ENCODE measurements at regions not wholly inside any gene's neighbourhood (a gene's known extent, or its start where the extent isn't known, plus 50 kb on each side); places are given as distances from the start of the nearest gene placed in this dataset.
"Not testable (repeated sequence)": the region's sequence is repeated elsewhere in the genome, so short reads cannot be mapped to it uniquely, and the experiment has no call there.

- Histone ChIP-seq H3K27me3 (no peaks in the 10 kb centered on the region), H3K4me3 (no peak overlapping the region), H3K36me3 (no peaks in the 10 kb centered on the region), H3K4me2 (peak overlapping the region; percentile 91), H3K27ac (peak overlapping the region; percentile 55), H3K9me3 (no peaks in the 10 kb centered on the region), H3K4me1 (peaks cover 77% of the 10 kb centered on the region), H4K20me1 (no peaks in the 10 kb centered on the region), H3K9ac (0 out of 2 replicates have a peak overlapping the region, but pooled peaks have one; percentile 19)
- TF ChIP-seq Cebpa-rat (IDR thresholded peaks at IDR 0.05) = no peak
These were observed 76.0 kb upstream of the CTDP1 start for GRCh38 chr18:79603321-79604204.

GRCh38 chr18:79604205-79604912 is 75.2 kb upstream of the CTDP1 start:
- no peaks in the 10 kb centered on the region for H3K9me3 ChIP-seq
- H3K27ac ChIP-seq = peak overlapping the region; percentile 55; the same call in 1 of the 2 replicates
- no peaks in the 10 kb centered on the region for H3K36me3 ChIP-seq
- peak overlapping the region; percentile 91 for H3K4me2 ChIP-seq
- peaks cover 76% of the 10 kb centered on the region for H3K4me1 ChIP-seq
- H3K4me3 ChIP-seq = no peak overlapping the region
- H4K20me1 ChIP-seq = no peaks in the 10 kb centered on the region
- no peaks in the 10 kb centered on the region; the same call in 1 of the 2 replicates for H3K27me3 ChIP-seq
- TF ChIP-seq Cebpa-rat (IDR thresholded peaks at IDR 0.05) = no peak
- H3K9ac ChIP-seq = no peak overlapping the region

GRCh38 chr18:79604913-79605880 is 74.4 kb upstream of the CTDP1 start:
- H3K27ac ChIP-seq = no peak overlapping the region
- no peak for TF ChIP-seq Cebpa-rat (IDR thresholded peaks at IDR 0.05)
- no peaks in the 10 kb centered on the region for H3K36me3 ChIP-seq
- H3K4me2 ChIP-seq = peak overlapping the region; percentile 91
- no peak overlapping the region for H3K4me3 ChIP-seq
- peaks cover 69% of the 10 kb centered on the region for H3K4me1 ChIP-seq
- H4K20me1 ChIP-seq = no peaks in the 10 kb centered on the region
- no peaks in the 10 kb centered on the region for H3K9me3 ChIP-seq
- H3K27me3 ChIP-seq = no peaks in the 10 kb centered on the region; the same call in 1 of the 2 replicates
- no peak overlapping the region for H3K9ac ChIP-seq

GRCh38 chr18:79606071-79606470 is 73.5 kb upstream of the CTDP1 start:
- H3K36me3 ChIP-seq, H3K4me2 ChIP-seq, H3K4me3 ChIP-seq, H4K20me1 ChIP-seq, H3K27ac ChIP-seq, H3K9ac ChIP-seq, H3K9me3 ChIP-seq, H3K27me3 ChIP-seq: not testable (repeated sequence)
- peaks cover 60% of the 10 kb centered on the region for H3K4me1 ChIP-seq

- TF ChIP-seq Cebpa-rat (IDR thresholded peaks at IDR 0.05) = no peak
- Histone ChIP-seq H3K36me3 (no peaks in the 10 kb centered on the region), H3K27me3 (no peaks in the 10 kb centered on the region; the same call in 1 of the 2 replicates), H4K20me1 (no peaks in the 10 kb centered on the region), H3K9me3 (no peaks in the 10 kb centered on the region), H3K4me2 (peak overlapping the region; percentile 47), H3K4me3 (no peak overlapping the region), H3K4me1 (peaks cover 59% of the 10 kb centered on the region), H3K9ac (no peak overlapping the region), H3K27ac (peak overlapping the region; percentile 26; the same call in 1 of the 2 replicates)
These were observed 72.8 kb upstream of the CTDP1 start for GRCh38 chr18:79606621-79607331.

GRCh38 chr18:79607361-79607952 is 72.1 kb upstream of the CTDP1 start:
- Histone ChIP-seq H3K9ac (no peak overlapping the region), H3K36me3 (no peaks in the 10 kb centered on the region), H3K4me2 (peak overlapping the region; percentile 47), H3K9me3 (no peaks in the 10 kb centered on the region), H3K4me3 (no peak overlapping the region), H3K27ac (peak overlapping the region; percentile 26; the same call in 1 of the 2 replicates), H4K20me1 (no peaks in the 10 kb centered on the region), H3K27me3 (no peaks in the 10 kb centered on the region; the same call in 1 of the 2 replicates), H3K4me1 (peaks cover 56% of the 10 kb centered on the region)
- no peak for TF ChIP-seq Cebpa-rat (IDR thresholded peaks at IDR 0.05)

- TF ChIP-seq Cebpa-rat (IDR thresholded peaks at IDR 0.05) = no peak
- H3K27me3 ChIP-seq = no peaks in the 10 kb centered on the region; the same call in 1 of the 2 replicates
These were observed 71.5 kb upstream of the CTDP1 start for GRCh38 chr18:79608069-79608468.

GRCh38 chr18:79608535-79608934 is 71.1 kb upstream of the CTDP1 start:
- no peak overlapping the region for H3K9ac ChIP-seq
- no peaks in the 10 kb centered on the region for H4K20me1 ChIP-seq
- H3K4me3 ChIP-seq = no peak overlapping the region
- H3K27ac ChIP-seq = no peak overlapping the region
- no peak overlapping the region for H3K4me2 ChIP-seq
- H3K36me3 ChIP-seq = no peaks in the 10 kb centered on the region
- no peak for TF ChIP-seq Cebpa-rat (IDR thresholded peaks at IDR 0.05)
- H3K4me1 ChIP-seq = peaks cover 50% of the 10 kb centered on the region
- no peaks in the 10 kb centered on the region for H3K9me3 ChIP-seq
- H3K27me3 ChIP-seq = no peaks in the 10 kb centered on the region; the same call in 1 of the 2 replicates

More at GRCh38 chr18:79608069-79608468, 71.5 kb upstream of the CTDP1 start:
- peaks cover 50% of the 10 kb centered on the region for H3K4me1 ChIP-seq
- no peak overlapping the region for H3K4me3 ChIP-seq
- H3K4me2 ChIP-seq = no peak overlapping the region; the same call in 1 of the 2 replicates
- H3K9ac ChIP-seq = no peak overlapping the region
- no peak overlapping the region for H3K27ac ChIP-seq
- no peaks in the 10 kb centered on the region for H3K9me3 ChIP-seq
- no peaks in the 10 kb centered on the region for H4K20me1 ChIP-seq
- H3K36me3 ChIP-seq = no peaks in the 10 kb centered on the region

Measured in BLaER1 (cell line).